HG03097 (cell line): ENCODE measurements at regions not wholly inside any gene's neighbourhood (a gene's known extent, or its start where the extent isn't known, plus 50 kb on each side); places are given as distances from the start of the nearest gene placed in this dataset.
"Not testable (repeated sequence)": the region's sequence is repeated elsewhere in the genome, so short reads cannot be mapped to it uniquely, and the experiment has no call there.

Experiments used
- ATAC-seq: cut with Tn5 transposase; IDR thresholded peaks from one replicate; pipeline ENCODE4 v1.9.1; 2021; ENCODE audit not compliant: unreplicated experiment, low FRiP score

DNA sequence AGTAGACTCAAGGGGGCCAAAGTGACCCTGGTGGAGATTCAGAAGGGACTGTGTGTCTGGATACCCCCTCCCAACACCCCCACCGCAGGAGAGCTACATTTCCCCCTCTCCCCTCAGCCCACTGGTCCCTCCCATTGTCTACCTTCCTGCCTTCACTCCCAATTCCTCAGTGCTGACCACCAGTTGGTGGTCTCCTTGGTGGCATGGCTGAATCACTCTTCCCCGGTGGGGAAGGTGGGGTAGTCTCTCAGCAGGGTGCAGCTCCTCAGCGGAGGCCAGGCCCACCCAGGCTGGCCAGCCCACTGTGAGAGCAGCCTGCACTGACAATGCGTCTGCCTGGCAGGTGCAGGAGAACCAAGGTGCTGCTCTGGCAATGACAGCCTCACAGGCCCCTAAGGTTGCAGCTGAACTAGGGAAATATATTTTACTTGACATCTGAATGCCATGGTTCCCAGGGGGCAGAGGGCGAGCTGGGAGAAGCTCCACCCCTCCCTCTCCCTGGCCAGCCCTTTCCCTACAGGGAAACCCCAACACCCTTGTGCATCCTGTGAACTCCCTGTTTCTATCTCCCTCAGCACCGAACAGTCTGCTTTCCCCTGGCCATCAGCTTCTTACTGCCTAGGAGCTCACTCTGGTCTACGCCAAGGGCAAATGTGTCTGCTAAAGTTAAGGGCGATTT lies 62.6 kb upstream of the PAX8 start:
- no peak for ATAC-seq

DNA sequence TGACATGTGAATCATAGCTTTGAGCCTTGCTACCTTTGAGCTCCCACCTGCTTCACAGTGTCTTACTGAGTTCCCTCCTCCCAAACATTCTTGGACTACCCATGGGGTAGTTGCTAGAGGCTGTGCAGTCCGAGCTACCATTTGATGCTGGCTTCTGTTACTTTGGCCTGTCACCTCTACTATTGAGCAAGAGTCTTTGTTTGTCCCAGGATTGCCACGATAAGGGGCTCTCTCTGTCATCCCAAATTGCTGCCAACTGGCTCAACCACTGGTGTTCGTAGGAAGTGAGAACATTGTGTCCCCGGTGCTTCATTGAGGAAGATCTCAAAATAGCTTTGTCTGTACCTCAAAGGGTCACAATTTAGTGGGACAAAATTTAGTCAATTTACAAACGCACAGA lies 59.1 kb upstream of the PAX8 start:
- no peak for ATAC-seq

DNA sequence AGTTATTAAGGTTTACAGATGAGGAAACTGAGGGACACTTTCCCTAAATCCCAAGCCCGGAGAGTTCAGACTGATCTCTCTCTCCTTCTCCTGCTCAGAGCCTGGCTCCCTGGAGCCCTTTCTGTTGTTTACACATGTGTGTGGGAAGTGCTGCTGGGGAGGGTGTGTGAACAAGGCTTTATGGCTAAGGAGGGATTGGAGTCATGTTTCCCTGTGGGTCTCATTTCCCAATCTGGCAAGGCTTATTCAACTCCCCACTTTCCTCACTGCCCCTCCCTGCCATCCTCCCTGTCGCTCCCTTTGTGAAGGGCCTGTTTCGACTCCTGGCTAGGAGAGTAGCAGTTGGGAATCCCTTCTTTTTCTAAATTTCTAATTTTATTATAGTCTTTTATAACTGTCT lies 57.3 kb upstream of the PAX8 start:
- not testable (repeated sequence) for ATAC-seq

DNA sequence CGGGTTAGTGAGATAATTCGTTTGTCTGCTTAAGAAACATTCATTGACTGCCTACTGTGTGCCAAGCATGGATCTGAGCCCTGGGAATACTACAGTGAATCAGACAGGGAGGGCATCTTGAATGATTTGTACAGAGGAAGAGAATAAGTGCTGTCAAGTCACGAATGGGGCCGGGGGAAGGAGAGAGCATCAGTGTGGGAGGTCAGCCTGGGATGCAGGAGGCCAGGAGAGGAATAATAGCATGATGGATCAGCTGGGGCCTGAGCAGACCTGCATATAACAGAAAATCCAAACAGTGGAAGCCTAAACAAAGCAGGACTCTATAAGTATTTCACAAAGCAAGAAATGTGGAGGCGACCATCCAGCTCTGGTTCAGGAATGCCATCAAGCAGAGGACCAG lies 55.4 kb upstream of the PAX8 start:
- ATAC-seq = no peak

DNA sequence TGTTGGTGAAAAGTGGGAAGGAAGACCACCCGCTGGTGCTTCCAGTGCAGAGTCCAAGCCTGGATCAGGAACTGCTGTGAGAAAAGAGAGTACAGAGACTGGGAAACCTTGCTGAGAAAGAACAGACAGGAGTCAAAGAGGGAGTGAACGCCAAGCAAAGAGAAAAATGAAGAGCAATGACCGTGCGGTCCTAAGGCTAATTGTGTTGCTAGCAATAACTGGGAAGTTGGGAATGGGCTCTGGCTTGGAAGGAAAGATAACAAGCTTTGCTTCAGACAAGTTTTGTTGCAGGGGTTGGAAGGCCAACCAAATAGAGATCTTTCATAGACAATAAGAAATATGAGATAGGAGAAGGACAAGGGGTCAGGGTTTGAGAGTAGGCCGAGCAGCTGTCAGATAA lies 55.0 kb upstream of the PAX8 start:
- ATAC-seq = not testable (repeated sequence)

DNA sequence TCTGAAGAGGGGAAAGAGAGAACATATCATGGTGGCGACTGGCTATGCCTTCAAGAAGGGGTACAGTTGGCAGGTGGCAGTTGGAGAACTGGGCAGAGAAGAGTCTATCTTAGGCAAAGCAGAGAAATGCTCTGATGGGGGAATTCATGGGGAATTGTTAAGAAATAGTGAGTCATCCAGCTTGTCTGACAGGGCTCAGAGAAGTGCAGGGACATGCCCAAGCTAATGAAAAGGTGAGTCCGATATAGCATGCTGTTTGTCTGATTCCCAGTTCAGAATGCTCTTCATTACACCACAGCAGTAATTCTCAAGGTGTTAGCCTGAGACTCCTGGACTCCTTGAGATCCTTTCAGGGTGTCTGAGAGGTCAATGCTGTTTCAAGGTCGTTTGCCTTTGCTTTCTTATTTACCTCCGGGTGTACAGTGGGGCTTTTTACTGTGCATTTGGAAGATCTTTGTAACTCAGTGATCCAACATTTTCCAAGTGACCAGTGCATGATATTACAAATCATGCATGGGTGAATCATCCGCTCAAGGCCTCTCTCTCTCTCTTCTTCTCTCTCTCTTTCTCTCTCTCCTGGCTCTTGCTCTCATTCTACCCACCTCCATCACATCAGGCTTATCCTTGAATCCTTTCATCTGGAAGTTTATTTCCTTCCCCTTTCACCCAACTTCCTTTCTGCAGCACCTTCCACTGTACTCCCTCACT lies 51.5 kb upstream of the PAX8 start:
- ATAC-seq = not testable (repeated sequence)

DNA sequence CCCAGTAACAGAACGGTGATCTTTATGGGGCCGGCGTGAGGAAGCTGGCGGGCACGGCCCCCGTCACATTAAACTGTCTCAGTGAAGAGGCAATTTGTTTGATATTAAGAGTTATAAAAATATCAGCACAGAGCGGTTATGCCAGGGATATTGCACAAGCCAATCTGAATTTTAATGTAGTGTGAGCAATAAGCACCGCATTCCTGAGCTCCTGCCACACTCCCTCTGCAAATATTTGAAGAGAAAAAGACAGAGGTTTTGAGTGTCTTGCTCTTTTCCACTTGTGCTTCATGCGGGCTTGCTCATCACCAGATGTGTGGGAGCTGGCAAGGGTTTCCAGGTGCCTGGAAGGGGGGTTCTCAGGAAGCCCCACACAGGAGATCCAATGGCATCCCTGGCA lies 50.3 kb upstream of the PAX8 start:
- not testable (repeated sequence) for ATAC-seq

DNA sequence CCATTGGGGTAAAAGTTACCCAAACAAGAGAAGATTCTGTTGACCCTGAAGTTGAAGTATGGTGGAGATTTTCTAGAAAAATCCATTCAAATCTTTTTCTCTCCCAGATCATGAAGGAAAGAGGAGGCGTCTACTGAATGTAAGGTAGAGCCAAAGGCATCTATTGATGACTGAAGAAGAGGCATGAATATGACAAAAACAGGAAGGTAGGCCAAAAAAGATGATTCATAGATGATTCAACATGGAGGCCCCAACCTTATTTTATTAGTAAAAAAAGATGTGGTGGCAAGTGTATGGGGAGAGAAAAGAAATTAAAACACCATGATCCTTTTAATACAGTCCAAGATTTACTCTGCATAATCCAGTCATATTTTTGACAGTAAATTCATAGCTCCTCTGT lies 49.9 kb upstream of the PAX8 start:
- ATAC-seq = not testable (repeated sequence)
